ENCODE measurements at regions not wholly inside any gene's neighbourhood (a gene's known extent, or its start where the extent isn't known, plus 50 kb on each side); places are given as distances from the start of the nearest gene placed in this dataset.

DNA sequence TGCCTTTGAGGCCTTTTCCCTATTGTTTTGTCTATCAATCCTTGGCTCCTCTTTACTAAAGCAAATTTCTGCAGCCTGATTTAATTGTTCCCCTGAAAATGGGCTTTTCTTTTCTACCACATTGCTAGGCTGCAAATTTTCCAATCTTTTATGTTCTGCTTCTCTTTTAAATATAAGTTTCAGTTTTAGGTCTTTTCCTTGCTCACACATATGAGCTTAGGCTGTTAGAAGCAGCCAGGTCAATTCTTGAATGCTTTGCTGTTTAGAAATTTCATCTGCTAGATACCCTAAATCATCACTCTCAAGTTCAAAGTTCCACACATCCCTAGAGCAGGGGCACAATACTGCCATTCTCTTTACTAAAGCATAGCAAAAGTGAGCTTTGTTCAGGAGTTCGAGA lies 159.6 kb downstream of the ARL4A start:
- no peak overlapping the region for H3K27ac ChIP-seq
- no peak for TF ChIP-seq CTCF (conservative IDR thresholded peaks at IDR 0.05)

- no peak overlapping the region for H3K27ac ChIP-seq
- TF ChIP-seq CTCF (conservative IDR thresholded peaks at IDR 0.05), result no peak
These were observed 163.7 kb downstream of the ARL4A start for GRCh38 chr7:12851142-12851541.

DNA sequence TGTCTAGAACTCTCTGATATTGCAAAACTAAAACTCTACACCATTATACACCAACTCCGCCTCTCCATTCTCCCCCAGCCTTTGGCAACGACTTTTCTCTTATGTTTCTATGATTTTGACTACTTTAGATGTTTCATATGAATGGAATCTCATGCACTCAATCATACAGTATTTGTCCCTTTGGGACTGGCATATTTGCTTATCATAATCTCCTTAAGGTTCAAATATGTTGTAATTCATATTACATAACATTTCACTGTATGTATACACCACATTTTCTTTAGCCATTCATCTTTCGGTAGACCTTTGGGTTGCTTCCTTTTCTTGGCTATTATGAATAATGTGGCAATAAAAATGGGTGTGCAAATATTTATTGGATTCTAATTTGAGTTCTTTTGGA lies 164.4 kb downstream of the ARL4A start:
- no peak overlapping the region for H3K27ac ChIP-seq
- no peak for TF ChIP-seq CTCF (conservative IDR thresholded peaks at IDR 0.05)

DNA sequence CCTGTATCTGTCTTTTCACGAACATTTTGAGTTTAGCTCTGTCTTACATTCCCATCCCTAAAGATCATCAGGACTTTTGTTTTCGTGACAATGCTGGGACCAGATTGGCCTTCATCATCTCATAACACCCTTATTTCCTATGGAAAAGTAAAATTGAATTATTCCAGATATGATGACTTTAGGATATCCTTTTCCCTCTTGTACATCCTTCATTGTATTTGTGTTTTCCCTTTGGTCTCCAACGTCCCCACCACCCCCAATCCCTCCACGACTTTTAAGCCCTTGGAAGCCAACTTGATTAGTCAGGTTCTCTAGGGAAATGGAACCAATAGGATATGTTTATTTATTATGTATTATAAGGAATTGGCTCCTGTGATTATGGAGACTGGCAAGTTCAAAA lies 167.6 kb downstream of the ARL4A start:
- no peak for TF ChIP-seq CTCF (conservative IDR thresholded peaks at IDR 0.05)
- H3K27ac ChIP-seq, result no peak overlapping the region

DNA sequence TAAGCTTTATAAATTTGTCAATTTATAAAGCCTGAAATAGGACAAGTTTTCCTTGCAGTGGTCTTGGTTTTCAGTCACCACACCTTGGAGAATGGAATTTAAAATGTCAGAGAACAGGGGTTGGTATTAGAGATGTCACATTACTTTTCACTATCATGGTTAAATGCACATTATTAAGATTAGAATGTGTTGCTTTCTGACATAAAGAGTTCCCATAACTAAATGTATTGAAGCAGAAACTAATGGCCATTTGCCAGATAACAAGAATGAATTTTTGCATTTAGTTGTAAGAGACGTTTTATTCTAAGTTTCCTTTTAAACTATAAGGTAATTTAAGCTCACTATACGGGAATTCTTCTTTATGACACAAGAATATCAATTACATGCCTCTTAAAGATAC lies 172.3 kb downstream of the ARL4A start:
- TF ChIP-seq CTCF (conservative IDR thresholded peaks at IDR 0.05), result no peak
- no peak overlapping the region for H3K27ac ChIP-seq

DNA sequence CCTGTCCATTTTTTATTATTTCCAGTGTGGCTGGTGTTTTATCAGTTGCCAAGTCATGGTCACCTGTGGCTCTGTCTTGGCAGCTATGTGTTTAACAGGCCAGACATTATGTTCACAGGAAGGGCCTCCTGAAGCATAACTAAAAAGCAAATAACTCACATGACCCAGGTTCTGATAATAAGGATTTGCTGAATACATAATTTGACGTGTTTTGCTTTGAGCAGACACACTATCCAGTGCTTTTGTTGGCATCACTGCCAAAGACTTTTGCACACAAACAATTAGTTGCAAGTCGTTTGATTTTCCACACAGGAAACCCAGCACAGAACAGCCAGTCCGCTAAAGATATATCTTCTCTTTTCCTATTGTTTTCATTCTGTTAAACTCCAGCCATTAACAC lies 173.6 kb downstream of the ARL4A start:
- peak overlapping the region; percentile 68 for H3K27ac ChIP-seq
- TF ChIP-seq CTCF (conservative IDR thresholded peaks at IDR 0.05), result no peak

DNA sequence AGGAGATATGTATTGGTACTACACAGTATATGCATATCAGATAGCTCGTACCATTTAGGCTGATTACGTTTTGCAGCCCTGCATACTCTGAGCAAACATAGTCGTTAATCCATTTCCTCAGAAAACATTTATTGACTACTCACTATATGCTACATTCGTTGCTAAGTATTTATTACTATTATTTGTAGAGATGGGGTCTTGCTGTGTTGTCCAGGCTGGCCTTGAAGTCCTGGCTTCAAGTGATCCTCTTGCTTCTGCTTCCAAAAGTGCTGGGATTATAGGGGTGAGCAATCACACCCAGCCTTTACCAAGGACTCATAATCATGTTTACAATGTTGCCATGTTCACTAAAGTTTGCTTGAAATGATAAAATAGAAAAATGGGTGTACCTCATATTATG lies 174.7 kb downstream of the ARL4A start:
- TF ChIP-seq CTCF (conservative IDR thresholded peaks at IDR 0.05), result no peak
- peak overlapping the region; percentile 68 for H3K27ac ChIP-seq

All from VCaP (cell line).